ENCODE measurements at regions not wholly inside any gene's neighbourhood (a gene's known extent, or its start where the extent isn't known, plus 50 kb on each side); places are given as distances from the start of the nearest gene placed in this dataset.

DNA sequence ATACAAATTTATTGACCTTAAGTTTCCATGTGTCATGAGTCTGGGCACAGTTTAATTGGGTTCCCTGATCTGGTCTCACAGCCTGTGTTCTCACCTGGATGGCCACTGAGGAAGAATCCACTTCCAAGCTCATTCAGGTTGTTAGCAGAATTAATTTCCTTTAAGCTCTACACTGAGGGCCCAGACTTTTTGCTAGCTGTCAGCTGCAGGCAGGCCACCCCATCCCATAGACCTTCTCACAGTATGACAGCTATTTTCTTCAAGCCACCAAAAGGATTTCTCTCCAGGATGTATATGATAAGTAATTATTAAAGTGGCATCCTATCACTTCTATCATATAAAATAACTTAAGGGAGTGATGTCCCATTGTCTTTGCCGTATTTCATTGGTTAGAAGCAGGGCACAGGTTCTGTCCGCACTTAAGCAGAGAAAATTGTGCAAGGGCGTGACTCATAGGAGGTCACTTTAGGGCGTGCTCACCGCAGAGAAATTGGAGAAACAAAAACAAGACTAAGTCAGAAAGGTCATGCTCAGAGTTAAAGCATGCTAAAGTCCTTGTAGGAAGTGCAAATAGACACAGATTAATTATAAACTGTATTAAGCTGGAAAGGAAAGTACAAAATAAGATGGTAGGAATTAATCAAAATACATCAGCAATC lies 109.9 kb downstream of the AHR start (continued):
- TF ChIP-seq, protein P1, sequence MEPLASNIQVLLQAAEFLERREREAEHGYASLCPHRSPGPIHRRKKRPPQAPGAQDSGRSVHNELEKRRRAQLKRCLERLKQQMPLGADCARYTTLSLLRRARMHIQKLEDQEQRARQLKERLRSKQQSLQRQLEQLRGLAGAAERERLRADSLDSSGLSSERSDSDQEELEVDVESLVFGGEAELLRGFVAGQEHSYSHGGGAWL (CRISPR knock-in tag; IDR thresholded peaks at IDR 0.05), result no peak
- TF ChIP-seq ZNF382 (CRISPR knock-in tag; IDR thresholded peaks at IDR 0.05; ENCODE audit: borderline replicate concordance), result no peak
- no peak for TF ChIP-seq MED13 (CRISPR knock-in tag; IDR thresholded peaks at IDR 0.05)
- TF ChIP-seq, protein P2, sequence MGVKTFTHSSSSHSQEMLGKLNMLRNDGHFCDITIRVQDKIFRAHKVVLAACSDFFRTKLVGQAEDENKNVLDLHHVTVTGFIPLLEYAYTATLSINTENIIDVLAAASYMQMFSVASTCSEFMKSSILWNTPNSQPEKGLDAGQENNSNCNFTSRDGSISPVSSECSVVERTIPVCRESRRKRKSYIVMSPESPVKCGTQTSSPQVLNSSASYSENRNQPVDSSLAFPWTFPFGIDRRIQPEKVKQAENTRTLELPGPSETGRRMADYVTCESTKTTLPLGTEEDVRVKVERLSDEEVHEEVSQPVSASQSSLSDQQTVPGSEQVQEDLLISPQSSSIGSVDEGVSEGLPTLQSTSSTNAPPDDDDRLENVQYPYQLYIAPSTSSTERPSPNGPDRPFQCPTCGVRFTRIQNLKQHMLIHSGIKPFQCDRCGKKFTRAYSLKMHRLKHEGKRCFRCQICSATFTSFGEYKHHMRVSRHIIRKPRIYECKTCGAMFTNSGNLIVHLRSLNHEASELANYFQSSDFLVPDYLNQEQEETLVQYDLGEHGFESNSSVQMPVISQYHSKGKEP (CRISPR knock-in tag; IDR thresholded peaks at IDR 0.05), result no peak
- no peak for TF ChIP-seq ZNF33A (CRISPR knock-in tag; IDR thresholded peaks at IDR 0.05; ENCODE audit: borderline replicate concordance)
- no peak for TF ChIP-seq ZNF431 (CRISPR knock-in tag; IDR thresholded peaks at IDR 0.05; ENCODE audit: borderline replicate concordance, low read depth)
- TF ChIP-seq ZNF430 (CRISPR knock-in tag; IDR thresholded peaks at IDR 0.05), result no peak
- TF ChIP-seq ZNF879 (CRISPR knock-in tag; IDR thresholded peaks at IDR 0.05), result no peak
- no peak for TF ChIP-seq ZNF34 (CRISPR knock-in tag; IDR thresholded peaks at IDR 0.05; ENCODE audit: borderline replicate concordance)
- TF ChIP-seq, protein P3, sequence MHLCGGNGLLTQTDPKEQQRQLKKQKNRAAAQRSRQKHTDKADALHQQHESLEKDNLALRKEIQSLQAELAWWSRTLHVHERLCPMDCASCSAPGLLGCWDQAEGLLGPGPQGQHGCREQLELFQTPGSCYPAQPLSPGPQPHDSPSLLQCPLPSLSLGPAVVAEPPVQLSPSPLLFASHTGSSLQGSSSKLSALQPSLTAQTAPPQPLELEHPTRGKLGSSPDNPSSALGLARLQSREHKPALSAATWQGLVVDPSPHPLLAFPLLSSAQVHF (CRISPR knock-in tag; IDR thresholded peaks at IDR 0.05), result no peak
- no peak for TF ChIP-seq ZNF569 (CRISPR knock-in tag; IDR thresholded peaks at IDR 0.05; ENCODE audit: borderline replicate concordance)
- no peak for TF ChIP-seq IKZF4 (CRISPR knock-in tag; IDR thresholded peaks at IDR 0.05; ENCODE audit: borderline replicate concordance, low read depth, not compliant biosample characterization)
- TF ChIP-seq, protein P4, sequence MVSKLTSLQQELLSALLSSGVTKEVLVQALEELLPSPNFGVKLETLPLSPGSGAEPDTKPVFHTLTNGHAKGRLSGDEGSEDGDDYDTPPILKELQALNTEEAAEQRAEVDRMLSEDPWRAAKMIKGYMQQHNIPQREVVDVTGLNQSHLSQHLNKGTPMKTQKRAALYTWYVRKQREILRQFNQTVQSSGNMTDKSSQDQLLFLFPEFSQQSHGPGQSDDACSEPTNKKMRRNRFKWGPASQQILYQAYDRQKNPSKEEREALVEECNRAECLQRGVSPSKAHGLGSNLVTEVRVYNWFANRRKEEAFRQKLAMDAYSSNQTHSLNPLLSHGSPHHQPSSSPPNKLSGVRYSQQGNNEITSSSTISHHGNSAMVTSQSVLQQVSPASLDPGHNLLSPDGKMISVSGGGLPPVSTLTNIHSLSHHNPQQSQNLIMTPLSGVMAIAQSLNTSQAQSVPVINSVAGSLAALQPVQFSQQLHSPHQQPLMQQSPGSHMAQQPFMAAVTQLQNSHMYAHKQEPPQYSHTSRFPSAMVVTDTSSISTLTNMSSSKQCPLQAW (CRISPR knock-in tag; IDR thresholded peaks at IDR 0.05), result peak; percentile 71; the same call in 1 of the 2 replicates
- TF ChIP-seq MAZ (IDR thresholded peaks at IDR 0.05; ENCODE audit: borderline replicate concordance, low read depth, low read length), result no peak
- TF ChIP-seq MAZ (CRISPR knock-in tag; IDR thresholded peaks at IDR 0.05; ENCODE audit: low read depth), result no peak
- TF ChIP-seq JUN (CRISPR knock-in tag; IDR thresholded peaks at IDR 0.05), result peak; percentile 94; the same call in 1 of the 2 replicates
- TF ChIP-seq, protein P5, sequence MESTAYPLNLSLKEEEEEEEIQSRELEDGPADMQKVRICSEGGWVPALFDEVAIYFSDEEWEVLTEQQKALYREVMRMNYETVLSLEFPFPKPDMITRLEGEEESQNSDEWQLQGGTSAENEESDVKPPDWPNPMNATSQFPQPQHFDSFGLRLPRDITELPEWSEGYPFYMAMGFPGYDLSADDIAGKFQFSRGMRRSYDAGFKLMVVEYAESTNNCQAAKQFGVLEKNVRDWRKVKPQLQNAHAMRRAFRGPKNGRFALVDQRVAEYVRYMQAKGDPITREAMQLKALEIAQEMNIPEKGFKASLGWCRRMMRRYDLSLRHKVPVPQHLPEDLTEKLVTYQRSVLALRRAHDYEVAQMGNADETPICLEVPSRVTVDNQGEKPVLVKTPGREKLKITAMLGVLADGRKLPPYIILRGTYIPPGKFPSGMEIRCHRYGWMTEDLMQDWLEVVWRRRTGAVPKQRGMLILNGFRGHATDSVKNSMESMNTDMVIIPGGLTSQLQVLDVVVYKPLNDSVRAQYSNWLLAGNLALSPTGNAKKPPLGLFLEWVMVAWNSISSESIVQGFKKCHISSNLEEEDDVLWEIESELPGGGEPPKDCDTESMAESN (CRISPR knock-in tag; conservative IDR thresholded peaks at IDR 0.05), result no peak
- TF ChIP-seq NFE2 (CRISPR knock-in tag; IDR thresholded peaks at IDR 0.05), result no peak
- TF ChIP-seq RFXANK (CRISPR knock-in tag; IDR thresholded peaks at IDR 0.05), result no peak
- TF ChIP-seq, protein P6, sequence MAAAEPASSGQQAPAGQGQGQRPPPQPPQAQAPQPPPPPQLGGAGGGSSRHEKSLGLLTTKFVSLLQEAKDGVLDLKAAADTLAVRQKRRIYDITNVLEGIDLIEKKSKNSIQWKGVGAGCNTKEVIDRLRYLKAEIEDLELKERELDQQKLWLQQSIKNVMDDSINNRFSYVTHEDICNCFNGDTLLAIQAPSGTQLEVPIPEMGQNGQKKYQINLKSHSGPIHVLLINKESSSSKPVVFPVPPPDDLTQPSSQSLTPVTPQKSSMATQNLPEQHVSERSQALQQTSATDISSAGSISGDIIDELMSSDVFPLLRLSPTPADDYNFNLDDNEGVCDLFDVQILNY (CRISPR knock-in tag; conservative IDR thresholded peaks at IDR 0.05), result no peak
- peak; percentile 51 for TF ChIP-seq ISL2 (CRISPR knock-in tag; IDR thresholded peaks at IDR 0.05)
- TF ChIP-seq ARNT (IDR thresholded peaks at IDR 0.05), result no peak
- no peak for TF ChIP-seq PCBP1 (IDR thresholded peaks at IDR 0.05; ENCODE audit: borderline replicate concordance, low read depth, low read length)
- TF ChIP-seq MAFG (CRISPR knock-in tag; IDR thresholded peaks at IDR 0.05), result no peak

All from HepG2 (cell line).